IPS-NIHi11 (cell line): ENCODE measurements at regions not wholly inside any gene's neighbourhood (a gene's known extent, or its start where the extent isn't known, plus 50 kb on each side); places are given as distances from the start of the nearest gene placed in this dataset.

Source experiments
- DNase-seq: peaks from one replicate; pipeline ENCODE4 v3.0.0; 2012; ENCODE audit warnings: mixed read lengths, low spot score

- no peak for DNase-seq
These were observed 53.1 kb upstream of the CACNA1E start for GRCh38 chr1:181430015-181430885.
